GM18511 (cell line): ENCODE measurements at regions not wholly inside any gene's neighbourhood (a gene's known extent, or its start where the extent isn't known, plus 50 kb on each side); places are given as distances from the start of the nearest gene placed in this dataset.
"Not testable (repeated sequence)": the region's sequence is repeated elsewhere in the genome, so short reads cannot be mapped to it uniquely, and the experiment has no call there.

Experiments
- ATAC-seq: cut with Tn5 transposase; IDR thresholded peaks from one replicate; pipeline ENCODE4 v1.9.1; 2021; ENCODE audit warnings: mild to moderate bottlenecking, moderate library complexity; ENCODE audit not compliant: unreplicated experiment

DNA sequence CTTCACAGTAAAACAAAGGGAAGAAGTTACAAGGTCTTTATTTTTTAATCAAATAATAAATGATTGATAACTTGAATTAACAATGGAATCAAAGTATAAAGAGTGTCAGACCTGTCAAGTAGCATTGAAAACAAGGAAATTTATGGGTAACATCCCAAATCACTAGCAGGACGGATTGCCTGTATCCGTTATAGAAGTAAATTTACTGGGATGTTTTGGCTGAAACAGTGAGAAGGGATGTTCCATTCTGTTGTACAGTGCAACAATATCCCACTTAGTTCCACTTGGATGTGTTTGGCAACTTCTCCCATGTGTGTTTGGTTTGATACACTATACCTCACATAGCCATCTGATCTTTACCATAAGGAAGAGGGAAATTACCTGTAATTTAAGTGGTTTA lies 421.0 kb upstream of the CHD1 start:
- no peak for ATAC-seq

DNA sequence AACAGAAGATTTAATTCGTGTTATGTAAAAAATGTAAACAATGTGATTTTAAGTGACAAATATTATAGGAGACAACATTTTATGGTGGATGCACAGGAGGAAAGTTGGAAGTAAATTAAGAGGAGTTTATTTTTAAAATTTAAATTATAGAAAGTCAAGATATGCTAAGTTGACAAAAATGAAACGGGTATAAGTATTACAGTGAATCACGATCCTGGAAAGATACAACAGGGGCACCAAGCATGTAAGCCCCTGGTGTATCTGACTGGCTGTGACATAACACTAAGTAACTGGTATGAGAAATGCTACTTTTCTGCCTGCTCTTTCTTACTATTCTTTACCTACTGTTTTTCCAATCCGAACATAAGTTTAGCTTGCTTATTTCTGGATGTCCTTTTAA lies 419.8 kb upstream of the CHD1 start:
- ATAC-seq: no peak

DNA sequence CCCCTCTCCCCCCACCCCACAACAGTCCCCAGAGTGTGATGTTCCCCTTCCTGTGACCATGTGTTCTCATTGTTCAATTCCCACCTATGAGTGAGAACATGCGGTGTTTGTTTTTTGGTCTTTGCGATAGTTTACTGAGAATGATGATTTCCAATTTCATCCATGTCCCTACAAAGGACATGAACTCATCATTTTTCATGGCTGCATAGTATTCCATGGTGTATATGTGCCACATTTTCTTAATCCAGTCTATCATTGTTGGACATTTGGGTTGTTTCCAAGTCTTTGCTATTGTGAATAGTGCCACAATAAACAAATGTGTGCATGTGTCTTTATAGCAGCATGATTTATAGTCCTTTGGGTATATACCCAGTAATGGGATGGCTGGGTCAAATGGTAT lies 411.0 kb upstream of the CHD1 start:
- ATAC-seq: not testable (repeated sequence)

DNA sequence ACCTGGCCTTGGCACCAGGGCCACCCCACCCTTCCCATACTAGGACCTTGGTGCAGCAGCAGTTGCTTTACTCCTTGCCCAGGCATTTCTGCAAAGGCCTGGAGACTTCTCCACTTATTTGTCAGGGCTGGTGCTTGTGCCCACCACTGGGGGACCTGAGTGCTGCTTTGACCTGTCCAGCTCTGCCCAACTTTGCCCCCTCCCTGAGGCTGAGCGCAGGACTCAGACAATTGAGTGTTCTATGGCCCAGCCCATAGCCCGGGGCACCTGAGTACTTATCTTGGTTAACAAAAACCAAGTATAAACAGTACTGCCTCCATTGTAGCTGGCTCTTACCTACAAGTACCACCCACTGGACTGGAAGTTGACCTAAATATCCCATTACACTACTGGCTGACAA lies 406.1 kb upstream of the CHD1 start:
- ATAC-seq: no peak

DNA sequence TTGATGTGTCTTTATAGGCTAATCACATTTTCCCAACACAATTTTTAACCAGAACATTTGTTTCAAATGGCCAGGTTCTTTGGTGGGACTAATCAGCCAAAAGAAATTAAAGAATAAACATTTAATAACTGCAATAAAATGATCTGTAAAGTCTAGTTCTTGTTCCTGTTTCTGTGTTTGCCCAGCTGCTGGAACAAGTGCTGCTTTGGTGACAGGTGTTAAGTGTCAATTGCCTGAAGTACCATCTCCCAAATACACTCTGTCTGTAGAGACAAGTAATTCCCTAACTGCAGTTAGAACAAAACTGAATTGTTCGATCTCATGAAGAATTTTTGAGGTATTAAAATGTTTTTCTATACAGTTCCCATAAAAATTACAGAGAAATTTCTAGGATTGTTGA lies 402.3 kb upstream of the CHD1 start:
- no peak for ATAC-seq

DNA sequence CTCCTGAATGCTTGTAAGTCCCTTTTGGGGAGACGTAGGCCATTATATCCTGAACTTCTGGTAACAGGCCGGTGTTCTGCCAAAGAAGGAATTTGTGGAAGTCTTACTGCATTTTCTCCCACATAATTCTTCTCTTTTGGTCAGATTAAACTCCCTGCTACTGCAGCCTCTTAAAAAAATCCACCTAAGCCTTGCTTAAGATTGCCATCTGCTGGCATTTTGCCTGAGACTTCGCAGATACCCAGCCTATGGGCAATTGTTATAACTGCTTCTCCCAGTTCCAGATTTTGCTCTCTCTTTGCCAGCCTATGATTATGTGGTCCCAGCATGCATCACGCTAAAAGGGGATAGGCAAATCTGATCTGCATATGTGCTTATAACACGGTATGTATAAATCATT lies 391.6 kb upstream of the CHD1 start:
- ATAC-seq: no peak

DNA sequence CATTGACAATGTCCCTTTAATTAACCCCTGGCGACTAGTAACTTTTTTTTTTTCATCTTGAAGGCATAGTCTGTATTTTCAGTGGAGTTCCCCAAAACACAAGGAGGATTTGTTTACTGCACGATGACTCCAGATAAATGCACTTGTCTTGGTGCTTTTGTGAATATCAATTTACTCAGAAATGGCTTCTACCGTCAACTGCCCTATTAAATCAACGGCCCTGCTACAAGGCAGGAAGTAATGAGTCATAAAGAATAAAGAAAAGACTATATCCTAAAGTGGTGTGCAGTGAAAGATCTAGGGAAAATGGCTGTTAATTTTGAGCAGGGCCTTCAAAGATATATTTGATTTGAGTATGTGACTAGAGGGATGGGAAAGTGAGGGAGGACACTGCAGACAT lies 388.3 kb upstream of the CHD1 start:
- no peak for ATAC-seq

DNA sequence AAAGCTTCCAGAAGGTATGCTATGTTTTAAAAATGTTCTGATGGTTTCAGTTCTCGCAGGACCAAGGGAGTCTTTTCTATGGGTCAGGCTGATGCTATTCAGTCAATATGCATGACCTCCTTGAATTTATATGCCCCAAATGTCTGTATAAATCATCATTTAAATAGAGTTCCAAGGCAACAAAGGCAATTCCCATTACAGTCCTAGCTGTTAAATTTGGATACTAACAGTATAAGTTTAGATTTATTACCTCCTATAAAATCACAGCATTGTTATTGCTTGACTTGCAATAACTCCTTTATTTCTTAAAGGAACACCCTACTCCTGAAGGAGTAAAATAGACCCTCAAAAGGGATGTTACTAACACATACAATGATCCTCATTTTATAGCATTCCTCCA lies 387.7 kb upstream of the CHD1 start:
- no peak for ATAC-seq

DNA sequence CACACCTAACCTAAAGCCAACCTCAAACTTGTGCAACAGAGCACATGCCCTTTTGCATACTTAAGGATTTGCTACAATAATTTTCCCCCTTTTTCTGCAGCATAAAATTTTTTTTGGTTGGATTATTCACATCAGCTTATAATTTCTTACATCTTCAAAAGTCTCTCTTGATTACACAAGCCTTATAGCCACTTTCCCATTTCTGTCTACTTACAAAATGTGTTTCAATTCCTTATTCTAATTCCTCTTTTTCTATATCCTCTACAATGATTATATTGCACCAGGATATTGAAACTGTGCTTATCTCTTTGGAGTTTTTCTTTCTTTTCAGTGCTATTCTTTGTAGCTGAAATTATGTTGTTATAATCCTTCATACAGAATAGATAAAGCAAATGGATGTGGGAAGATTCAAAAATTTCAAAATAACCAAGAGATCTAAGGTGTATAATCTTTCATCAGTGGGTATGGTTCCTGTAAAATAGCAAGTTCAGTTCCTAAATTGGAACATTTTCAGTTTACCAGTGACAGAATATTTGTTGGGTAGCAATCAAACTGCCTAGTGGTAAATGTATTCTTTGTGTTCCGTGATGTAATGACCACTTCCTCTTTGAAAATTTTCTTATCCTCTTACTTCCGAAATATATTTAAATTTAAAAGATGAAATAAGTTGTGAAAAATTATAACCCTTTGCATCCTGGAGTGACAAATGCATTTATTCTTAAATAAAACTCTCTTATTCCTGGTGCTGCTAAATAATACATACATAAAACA lies 386.8 kb upstream of the CHD1 start:
- ATAC-seq: no peak

DNA sequence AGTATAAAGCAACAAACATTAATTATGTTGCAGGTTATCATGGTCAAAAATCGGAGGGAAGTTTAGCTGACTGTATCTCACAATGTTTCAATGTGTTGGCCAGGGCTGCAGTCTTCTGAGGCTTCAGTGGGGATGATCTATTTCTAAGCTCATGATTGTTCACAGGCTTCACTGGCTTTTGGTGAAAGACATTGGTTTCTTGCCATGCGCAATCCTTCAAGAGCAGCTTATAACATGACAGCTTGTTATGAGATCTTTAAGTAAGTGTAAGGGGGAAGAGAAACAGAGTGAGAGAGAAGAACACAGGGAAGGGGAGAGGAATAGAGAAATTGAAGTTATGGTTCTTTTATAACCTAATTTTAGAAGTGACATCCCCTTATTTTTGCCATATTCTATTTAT lies 385.9 kb upstream of the CHD1 start:
- no peak for ATAC-seq

DNA sequence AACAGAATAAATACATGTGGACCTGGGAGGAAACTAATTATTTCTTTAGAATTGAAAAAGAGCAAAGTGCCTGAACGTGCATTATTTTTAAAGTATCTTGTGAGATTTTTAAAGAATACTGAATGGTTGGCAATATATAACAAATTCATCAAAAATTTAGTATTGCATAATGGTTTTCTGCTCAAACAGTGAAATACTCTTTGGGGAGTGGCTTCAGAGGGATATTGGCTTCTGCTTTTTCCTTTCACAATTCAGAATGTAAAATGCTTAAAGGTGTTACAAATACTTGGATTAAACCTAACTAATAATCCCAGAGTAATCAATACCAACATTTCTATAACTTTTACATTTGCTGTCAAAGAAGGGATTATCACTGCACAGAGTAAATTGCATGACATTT lies 379.3 kb upstream of the CHD1 start:
- no peak for ATAC-seq

DNA sequence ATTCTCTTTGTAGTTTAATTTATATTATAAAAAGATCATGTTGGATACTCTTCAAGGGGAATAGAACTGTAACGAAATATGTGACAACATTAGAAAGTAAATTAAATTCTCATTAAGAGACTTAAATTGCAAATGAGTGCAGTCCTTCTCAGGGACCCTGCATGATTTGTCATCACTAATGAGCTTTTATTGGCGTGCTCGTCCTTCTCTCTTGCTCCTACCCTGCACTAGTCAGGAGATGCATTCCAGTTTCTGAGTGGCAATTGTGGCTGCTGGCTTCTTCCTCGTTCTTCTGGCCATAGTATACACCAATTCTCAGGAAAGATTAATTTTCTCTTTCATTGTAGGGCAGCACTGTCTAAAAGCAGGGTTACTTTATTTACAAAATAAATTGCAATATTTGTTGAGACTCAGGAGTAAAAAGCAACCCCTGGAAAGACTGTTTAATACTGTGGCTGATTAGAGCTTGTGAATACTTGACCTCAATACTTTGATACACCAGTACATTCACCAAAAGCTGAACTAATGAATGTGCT lies 376.3 kb upstream of the CHD1 start:
- ATAC-seq: no peak

DNA sequence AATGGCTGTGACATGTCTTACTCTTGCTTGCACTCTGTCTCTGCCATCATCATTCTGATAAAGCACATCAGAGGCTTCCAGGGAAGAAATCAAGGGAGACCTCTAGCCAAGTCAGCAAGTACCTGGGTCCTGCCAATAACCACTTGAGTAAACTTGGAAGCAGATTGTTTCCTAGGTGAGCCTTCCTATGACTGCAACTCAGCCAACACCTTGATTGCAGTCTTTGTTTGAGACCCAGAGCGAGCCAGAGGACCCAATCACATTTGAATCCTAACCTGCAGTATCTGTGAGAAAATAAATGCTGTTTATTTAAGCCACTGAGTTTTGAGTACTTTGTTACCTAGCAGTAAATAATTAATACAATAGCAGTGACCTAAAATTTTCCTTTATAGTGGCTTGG lies 356.8 kb upstream of the CHD1 start:
- no peak for ATAC-seq

DNA sequence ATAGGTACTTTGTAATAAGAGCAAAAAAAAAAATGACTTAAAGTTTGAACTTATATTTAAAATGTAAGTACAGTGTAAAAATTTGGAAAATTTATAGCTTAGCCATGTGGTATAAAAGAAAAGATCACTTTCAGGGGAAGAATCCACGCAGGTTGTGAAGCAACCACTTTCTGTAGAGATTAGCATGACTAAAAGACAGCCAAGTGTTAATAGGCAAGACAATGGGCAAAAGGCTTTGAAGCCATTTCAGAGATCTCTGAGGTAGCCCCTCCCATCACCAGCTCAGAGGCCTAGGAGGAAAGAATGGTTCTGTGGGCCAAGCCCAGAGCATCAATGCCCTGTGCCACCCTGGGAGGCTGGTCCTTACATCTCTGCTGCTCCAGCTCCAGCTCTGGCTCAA lies 346.3 kb upstream of the CHD1 start:
- no peak for ATAC-seq

DNA sequence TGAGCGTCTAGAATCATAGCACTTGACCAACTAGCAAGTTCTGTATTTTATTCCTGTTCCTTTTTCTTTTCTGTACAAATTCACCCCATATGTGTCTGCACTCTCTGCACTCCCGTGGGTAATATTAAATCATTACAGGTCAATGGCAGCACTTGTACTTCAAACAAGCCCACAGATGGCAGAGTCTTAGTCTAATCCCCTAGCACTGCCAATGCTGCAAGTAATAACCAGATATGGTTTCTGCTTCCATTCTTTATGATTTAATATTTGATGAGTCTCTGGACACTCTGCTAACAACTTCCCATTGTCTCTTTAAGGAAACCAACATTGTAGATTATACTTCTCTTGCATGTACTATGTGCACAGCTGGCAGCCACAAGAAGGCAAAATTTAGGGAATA lies 343.8 kb upstream of the CHD1 start:
- ATAC-seq: no peak

DNA sequence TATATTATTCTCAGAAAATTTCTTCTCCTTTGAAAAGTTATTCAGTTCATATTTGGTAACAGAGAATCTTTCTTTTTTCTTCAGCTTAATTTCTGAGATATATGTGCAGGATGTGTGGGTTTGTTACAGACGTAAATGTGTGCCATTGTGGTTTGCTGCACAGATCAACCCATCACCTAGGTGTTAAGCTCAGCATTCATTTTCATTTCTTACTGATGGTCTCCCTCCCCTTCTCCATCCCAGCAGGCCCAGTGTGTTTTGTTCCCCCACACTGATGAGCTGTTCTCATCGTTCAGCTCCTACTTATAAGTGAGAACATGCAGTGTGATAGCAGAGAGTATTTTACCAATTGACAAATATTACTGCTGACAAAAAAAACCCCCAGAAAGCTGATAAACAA lies 330.0 kb upstream of the CHD1 start:
- no peak for ATAC-seq

DNA sequence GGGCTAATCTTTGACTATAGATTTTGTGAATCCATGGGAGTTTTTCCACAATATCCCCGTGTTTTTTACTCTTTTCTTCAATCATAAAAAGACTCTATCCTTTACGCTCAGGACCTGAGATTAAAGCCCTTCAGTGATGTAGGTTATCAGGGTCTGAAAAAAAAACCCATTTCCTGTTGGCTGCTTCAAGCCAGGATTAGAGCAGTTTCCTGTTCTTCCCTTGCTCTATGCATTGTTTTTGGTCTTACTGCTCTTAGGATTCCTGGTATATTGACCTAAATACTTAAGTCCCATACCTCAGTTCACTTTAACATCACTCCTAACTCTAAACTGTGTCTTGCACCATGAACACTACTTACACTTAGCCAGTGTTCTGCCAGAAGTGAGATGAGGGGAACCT lies 319.3 kb upstream of the CHD1 start:
- no peak for ATAC-seq

DNA sequence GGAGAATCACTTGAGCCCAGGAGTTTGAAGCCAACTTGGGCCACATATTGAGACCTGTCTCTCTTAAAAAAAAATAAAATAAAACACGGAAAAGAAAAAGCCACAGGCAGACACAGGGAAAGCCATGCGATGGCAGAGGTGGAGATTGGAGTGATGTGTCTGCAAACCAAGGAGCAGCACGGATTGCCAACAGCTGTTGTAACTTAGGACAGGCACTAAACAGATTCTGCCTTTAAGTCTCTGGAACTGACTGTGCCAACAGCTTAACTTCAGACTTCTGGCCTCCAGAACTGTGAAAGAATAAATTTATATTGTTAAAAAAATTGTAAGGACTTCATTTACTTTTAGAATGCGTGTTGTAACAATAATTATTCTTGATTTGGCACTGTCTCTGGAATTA lies 318.5 kb upstream of the CHD1 start:
- ATAC-seq: no peak

DNA sequence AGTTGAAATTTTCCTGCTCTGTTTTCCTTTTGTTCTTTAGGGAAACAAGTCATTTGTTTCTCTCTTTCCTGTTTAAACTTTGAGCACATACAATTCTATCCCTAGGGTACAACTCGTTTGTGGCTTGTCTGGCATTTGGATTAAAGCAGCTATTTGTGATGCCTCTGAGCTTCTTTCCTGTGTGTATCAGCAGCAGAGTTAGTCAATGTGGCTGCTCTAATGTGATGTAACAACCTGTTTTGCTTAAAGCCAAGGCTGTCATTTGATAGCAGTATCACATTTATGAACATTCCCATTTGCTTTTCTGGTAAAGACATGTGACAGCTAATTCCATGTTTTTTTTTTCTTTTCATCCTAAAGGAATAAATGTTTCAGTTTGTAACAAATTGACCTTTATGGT lies 314.3 kb upstream of the CHD1 start:
- no peak for ATAC-seq

DNA sequence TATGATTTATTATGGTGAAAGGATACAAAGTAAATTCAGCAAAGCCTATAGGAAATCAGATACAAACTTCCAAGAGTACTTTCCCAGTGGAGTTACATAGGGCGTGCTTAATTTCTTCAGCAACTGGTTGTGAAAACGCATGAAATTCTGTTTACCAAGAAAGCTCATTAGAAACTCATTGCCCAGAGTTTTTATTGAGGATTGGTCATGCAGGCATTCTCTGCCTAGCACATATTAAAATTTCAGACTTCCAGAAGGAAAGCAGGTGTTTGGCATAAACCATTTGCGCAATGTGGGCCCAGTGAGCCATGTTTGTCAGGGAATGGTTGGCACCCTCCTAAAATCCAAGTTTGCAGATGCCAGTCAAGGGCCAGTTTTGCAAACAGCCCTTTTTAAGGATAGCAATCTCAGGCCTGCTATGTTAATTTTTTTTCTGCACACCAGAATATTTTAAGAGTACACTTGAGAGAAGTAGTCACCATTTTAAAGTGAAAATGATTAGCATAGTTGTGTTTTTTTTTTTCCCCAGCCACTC lies 311.1 kb upstream of the CHD1 start:
- no peak for ATAC-seq

DNA sequence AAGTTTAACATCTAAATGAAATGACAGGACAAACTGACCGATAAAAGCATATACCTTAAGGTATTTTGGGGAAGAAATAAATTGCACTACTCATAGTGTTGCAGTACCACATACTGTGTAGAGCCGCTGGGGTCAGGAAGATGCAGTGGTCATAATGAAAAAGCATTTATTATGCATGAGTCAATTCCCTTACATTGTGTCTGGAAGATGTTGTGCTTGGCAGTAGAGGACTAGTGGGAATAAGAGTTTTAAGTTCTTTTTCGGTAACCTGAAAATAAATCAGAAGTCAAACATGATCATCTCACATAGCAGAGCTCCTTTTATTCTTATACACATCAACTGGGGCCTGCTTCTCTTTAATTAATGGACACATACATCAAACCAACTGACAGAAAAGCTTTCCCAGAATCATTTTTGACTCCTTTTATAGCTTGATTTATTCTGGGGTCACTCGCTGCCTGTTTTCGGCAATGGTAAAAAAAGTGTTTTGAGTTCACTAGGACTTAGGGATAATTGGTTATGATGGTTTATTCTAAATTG lies 262.5 kb upstream of the CHD1 start:
- ATAC-seq: no peak

DNA sequence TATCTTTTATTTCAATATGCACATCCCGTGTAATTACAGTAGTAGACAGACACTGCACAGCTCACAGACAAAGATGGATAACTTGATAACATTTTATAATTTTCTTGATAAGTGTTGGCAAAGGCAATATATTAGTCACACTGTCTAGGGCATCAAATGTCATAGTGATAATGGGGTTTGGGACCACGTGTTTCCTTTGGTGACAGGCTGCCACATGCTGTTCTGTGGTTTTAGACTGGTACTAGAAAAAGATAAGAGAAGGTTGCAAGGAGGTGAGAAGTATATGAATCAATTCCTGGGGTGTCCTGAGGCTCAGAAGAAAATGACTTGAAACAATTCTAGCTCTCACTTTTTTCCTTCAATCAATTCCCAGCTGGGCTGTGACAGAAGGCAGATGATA lies 258.8 kb upstream of the CHD1 start:
- no peak for ATAC-seq

DNA sequence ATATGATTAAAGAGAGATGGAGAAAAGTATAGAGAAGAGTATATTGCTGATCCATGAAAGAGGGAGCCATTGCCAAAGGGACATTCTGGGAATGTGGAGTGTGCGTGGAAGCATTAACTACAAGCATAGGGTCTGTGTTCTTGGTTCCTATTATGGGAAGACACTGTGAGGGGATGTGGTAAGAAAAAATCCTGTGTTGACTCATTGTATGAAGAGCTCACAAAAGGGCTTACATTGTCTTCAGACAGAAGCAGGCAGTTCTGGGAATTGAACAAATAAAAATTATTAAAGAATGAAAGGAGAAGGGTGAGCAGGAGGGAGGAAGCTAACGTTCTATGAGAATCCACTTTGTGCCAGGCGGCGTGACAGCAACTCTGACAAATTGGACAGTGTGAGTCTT lies 250.4 kb upstream of the CHD1 start:
- ATAC-seq: no peak
